ENCODE measurements at regions not wholly inside any gene's neighbourhood (a gene's known extent, or its start where the extent isn't known, plus 50 kb on each side); places are given as distances from the start of the nearest gene placed in this dataset.
"Not testable (repeated sequence)": the region's sequence is repeated elsewhere in the genome, so short reads cannot be mapped to it uniquely, and the experiment has no call there.

DNA sequence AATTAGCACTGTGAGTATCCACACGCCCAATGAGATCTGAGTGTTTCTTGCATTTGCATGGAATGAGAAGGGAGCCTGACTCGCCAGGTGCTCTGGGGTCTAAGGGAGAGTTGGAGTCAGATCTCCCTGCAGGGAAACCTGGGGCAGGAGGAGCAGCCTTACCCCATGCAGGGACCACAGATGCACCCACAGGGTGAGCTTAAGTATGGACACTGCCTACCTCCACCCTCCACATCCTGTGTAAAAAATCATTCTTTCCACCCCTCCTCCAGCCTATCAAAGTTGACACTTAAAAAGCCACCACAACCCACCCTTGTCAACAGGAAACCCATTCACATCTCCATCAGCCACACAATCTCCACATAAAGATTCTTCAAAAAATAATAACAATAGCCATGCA, 67.0 kb upstream of the IGLL5 start:
- H3K9me3 Mint-ChIP-seq, result no peaks in the 10 kb centered on the region
- peak overlapping the region; percentile 74 for H3K27ac Mint-ChIP-seq
- H3K27me3 Mint-ChIP-seq, result no peaks in the 10 kb centered on the region
- H3K4me3 Mint-ChIP-seq, result peak overlapping the region; percentile 49
- peaks cover 93% of the 10 kb centered on the region for H3K4me1 Mint-ChIP-seq (ENCODE audit: low read depth)
- H3K36me3 Mint-ChIP-seq (ENCODE audit: low read depth), result no peaks in the 10 kb centered on the region

DNA sequence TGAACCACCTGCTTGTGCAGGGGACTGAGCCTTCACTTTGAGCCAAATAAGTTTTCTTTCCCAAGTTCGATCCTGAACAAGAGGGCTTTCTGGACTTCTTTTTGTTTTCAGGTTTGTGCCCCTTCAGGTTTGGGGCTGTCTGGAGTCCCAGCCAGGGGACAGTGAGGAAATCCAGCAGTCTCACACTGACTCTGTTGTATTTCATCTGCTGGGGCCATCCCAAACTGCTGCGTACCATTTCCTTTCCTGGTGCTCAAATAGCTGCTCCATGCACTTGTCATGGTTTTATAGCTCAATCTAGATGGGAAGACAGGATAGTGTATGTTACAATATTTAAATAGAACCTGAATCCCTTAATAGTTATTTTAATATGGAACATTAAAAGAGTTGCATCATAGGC, 66.3 kb upstream of the IGLL5 start:
- Mint-ChIP-seq H3K36me3 (ENCODE audit: low read depth) (no peaks in the 10 kb centered on the region), H3K4me1 (ENCODE audit: low read depth) (peaks cover 86% of the 10 kb centered on the region), H3K4me3 (peak overlapping the region; percentile 49), H3K9me3 (no peaks in the 10 kb centered on the region), H3K27ac (peak overlapping the region; percentile 77), H3K27me3 (no peaks in the 10 kb centered on the region)

GRCh38 chr22:22822106-22822505, 65.5 kb upstream of the IGLL5 start:
- Mint-ChIP-seq H3K4me1 (ENCODE audit: low read depth) (peaks cover 78% of the 10 kb centered on the region), H3K27ac (peak overlapping the region; percentile 54), H3K4me3 (no peak overlapping the region), H3K36me3 (ENCODE audit: low read depth) (no peaks in the 10 kb centered on the region), H3K9me3 (no peaks in the 10 kb centered on the region), H3K27me3 (no peaks in the 10 kb centered on the region)

GRCh38 chr22:22822553-22822952, 65.1 kb upstream of the IGLL5 start:
- not testable (repeated sequence) for H3K27me3 Mint-ChIP-seq; H3K4me3 Mint-ChIP-seq; H3K9me3 Mint-ChIP-seq; H3K36me3 Mint-ChIP-seq (ENCODE audit: low read depth)
- Mint-ChIP-seq H3K4me1 (ENCODE audit: low read depth) (peaks cover 75% of the 10 kb centered on the region), H3K27ac (peak overlapping the region; percentile 54)

- Mint-ChIP-seq H3K9me3 (no peaks in the 10 kb centered on the region), H3K27ac (peak overlapping the region; percentile 56), H3K4me1 (ENCODE audit: low read depth) (peaks cover 68% of the 10 kb centered on the region), H3K36me3 (ENCODE audit: low read depth) (no peaks in the 10 kb centered on the region), H3K4me3 (no peak overlapping the region), H3K27me3 (no peaks in the 10 kb centered on the region)
Observed at GRCh38 chr22:22823131-22823810, 64.3 kb upstream of the IGLL5 start.

DNA sequence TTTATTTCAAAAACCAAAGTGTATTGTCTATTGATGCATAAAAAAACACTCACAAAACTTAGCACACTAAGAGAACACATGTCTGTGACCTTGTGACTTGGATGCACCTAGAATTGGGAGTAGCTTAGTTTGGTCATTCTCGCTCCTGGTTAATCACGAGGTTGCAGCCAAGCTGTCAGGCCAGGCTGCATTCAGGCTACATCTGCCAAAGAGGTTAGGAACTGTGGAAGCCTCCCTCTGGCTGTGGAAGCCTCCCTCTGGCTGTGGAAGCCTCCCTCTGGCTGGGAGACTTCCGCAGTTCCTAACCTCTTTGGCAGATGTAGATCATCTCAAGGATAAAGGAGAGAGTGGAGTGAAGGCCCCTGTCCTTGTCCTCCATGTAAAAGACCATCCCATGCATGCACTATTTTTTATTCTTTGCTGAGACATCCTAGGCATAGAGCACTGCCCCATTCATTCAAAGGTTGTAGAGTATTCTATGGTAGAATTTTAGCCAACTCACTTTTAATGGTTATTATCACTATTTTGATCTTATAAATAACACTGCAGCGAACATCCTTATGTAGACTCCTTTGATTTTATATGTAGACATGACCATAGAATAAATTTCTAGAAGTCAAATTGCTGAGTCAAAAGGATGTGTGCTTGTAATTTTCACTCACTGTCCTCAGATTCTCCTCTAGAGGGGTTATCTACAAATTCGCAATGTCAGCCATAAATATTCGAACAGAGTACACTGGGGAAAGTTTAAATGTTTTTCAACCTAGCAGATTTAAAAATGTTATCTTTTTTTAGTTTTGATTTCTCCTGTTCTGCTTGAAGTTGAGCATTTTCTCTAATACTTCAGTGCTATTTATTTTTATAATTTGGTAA, 63.0 kb upstream of the IGLL5 start:
- Mint-ChIP-seq H3K27me3 (no peaks in the 10 kb centered on the region), H3K4me3 (no peak overlapping the region), H3K36me3 (ENCODE audit: low read depth) (no peaks in the 10 kb centered on the region), H3K4me1 (ENCODE audit: low read depth) (peaks cover 55% of the 10 kb centered on the region), H3K9me3 (no peaks in the 10 kb centered on the region), H3K27ac (no peak overlapping the region)

DNA sequence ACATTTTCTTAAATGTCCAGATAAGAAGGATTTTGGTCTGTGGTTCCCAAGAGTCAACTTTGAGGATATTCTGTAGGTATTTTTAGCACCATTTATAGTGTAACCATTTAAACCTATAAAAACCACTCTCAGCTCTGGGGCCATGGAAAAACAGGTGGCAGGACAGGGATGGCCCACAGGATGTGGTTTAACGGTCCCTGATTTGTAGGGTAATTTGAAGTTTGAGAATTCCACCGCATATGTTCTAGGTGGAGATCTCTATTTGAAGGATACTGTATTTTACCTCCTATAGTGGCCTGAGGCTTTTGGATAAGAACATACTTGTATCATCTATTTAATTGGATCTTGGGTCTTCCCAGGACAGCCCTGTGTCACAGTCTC, 62.4 kb upstream of the IGLL5 start:
- no peaks in the 10 kb centered on the region for H3K9me3 Mint-ChIP-seq
- H3K27me3 Mint-ChIP-seq, result no peaks in the 10 kb centered on the region
- no peak overlapping the region for H3K27ac Mint-ChIP-seq
- no peaks in the 10 kb centered on the region for H3K36me3 Mint-ChIP-seq (ENCODE audit: low read depth)
- peaks cover 48% of the 10 kb centered on the region for H3K4me1 Mint-ChIP-seq (ENCODE audit: low read depth)
- no peak overlapping the region for H3K4me3 Mint-ChIP-seq

GRCh38 chr22:22827187-22827939, 60.3 kb upstream of the IGLL5 start:
- peaks cover 9% of the 10 kb centered on the region for H3K9me3 Mint-ChIP-seq
- H3K4me1 Mint-ChIP-seq (ENCODE audit: low read depth), result peaks cover 27% of the 10 kb centered on the region
- H3K4me3 Mint-ChIP-seq, result no peak overlapping the region
- H3K27me3 Mint-ChIP-seq, result no peaks in the 10 kb centered on the region
- H3K27ac Mint-ChIP-seq, result no peak overlapping the region
- no peaks in the 10 kb centered on the region for H3K36me3 Mint-ChIP-seq (ENCODE audit: low read depth)

GRCh38 chr22:22830193-22830592, 57.4 kb upstream of the IGLL5 start:
- Mint-ChIP-seq H3K4me1 (ENCODE audit: low read depth) (peaks cover 4% of the 10 kb centered on the region), H3K9me3 (peaks cover 9% of the 10 kb centered on the region), H3K4me3 (no peak overlapping the region)

DNA sequence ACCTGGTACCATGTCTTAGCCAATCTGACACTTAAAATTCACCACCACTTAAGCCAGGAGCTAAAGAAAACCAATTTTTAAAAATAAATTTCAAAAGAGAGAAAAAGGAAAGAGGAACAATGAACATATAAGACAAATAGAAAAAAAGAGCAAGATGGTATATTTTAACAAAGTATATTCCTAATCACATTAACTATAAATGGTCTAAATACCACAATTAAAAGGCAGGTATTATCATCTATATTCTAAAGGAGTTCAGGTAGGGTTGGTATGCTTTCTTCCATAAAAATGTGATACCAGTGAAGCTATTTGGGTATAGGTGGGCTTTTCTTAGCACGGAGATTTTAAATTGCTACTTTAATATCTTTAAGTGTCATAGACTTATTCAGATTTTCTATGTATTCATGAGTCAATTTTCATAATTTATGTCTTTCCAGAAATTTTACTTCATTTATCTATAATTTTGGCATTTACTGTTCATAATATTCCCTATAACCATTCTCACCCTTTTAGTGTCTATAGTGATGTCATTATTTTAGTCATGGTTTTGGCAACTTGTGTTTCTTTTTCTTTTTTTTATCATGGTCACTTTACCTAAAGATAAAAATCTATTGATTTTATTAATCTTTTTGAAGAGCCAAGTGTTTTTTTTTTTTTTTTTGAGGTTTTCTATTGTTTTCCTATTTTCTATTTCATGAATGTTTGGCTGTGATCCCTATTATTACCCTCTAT, 56.5 kb upstream of the IGLL5 start:
- Mint-ChIP-seq H3K4me3 (no peak overlapping the region), H3K27me3 (no peaks in the 10 kb centered on the region), H3K27ac (no peak overlapping the region), H3K36me3 (ENCODE audit: low read depth) (no peaks in the 10 kb centered on the region), H3K9me3 (peaks cover 9% of the 10 kb centered on the region), H3K4me1 (ENCODE audit: low read depth) (peaks cover 3% of the 10 kb centered on the region)

More at GRCh38 chr22:22830193-22830592, 57.4 kb upstream of the IGLL5 start:
- no peak overlapping the region for H3K27ac Mint-ChIP-seq
- no peaks in the 10 kb centered on the region for H3K27me3 Mint-ChIP-seq
- no peaks in the 10 kb centered on the region for H3K36me3 Mint-ChIP-seq (ENCODE audit: low read depth)

DNA sequence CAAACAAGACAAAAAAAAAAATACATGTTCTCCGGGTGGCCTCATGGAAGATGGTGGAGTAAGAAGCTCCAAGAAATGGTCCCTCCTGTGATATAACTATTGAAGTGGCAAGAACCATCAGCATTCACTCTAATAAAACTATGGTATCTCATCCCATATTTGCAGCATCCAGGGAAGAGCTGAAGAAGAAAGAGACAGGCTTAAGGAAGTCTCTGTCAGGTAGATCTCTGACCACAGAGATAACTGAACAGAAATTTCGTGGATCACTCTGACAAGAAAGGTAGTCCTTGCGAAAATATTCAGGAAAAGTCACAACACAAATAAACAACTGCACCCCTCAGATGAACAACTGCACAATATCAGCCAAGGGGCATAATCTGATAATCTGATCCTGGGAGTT, 54.6 kb upstream of the IGLL5 start:
- H3K27me3 Mint-ChIP-seq, result no peaks in the 10 kb centered on the region
- no peaks in the 10 kb centered on the region for H3K36me3 Mint-ChIP-seq (ENCODE audit: low read depth)
- H3K4me1 Mint-ChIP-seq (ENCODE audit: low read depth), result peaks cover 8% of the 10 kb centered on the region
- no peak overlapping the region for H3K4me3 Mint-ChIP-seq
- H3K9me3 Mint-ChIP-seq, result peaks cover 9% of the 10 kb centered on the region
- H3K27ac Mint-ChIP-seq, result no peak overlapping the region

GRCh38 chr22:22833488-22833887, 54.1 kb upstream of the IGLL5 start:
- Mint-ChIP-seq H3K4me3 (no peak overlapping the region), H3K4me1 (ENCODE audit: low read depth) (peaks cover 12% of the 10 kb centered on the region), H3K27me3 (no peaks in the 10 kb centered on the region), H3K9me3 (peaks cover 9% of the 10 kb centered on the region), H3K27ac (no peak overlapping the region), H3K36me3 (ENCODE audit: low read depth) (no peaks in the 10 kb centered on the region)

GRCh38 chr22:22834204-22834603, 53.4 kb upstream of the IGLL5 start:
- no peak overlapping the region for H3K4me3 Mint-ChIP-seq
- H3K27ac Mint-ChIP-seq, result no peak overlapping the region
- H3K9me3 Mint-ChIP-seq, result peaks cover 9% of the 10 kb centered on the region
- H3K36me3 Mint-ChIP-seq (ENCODE audit: low read depth), result no peaks in the 10 kb centered on the region
- peaks cover 17% of the 10 kb centered on the region for H3K4me1 Mint-ChIP-seq (ENCODE audit: low read depth)
- H3K27me3 Mint-ChIP-seq, result no peaks in the 10 kb centered on the region

DNA sequence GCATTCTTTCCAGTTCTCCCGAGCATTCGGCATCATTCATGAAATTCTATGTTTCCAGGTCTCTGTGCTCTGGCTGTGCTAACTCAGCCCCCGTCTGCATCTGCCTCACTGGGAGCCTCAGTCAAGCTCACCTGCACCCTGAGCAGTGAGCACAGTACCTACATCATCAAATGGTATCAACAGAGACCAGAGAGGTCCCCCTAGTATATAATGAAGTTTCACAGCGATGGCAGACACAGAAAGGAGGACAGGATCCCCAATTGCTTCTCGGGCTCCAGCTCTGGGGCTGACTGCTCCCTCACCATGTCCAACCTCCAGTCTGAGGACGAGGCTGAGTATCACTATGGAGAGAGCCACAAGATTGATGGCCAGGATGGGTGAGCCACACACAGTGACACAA, 52.8 kb upstream of the IGLL5 start:
- peaks cover 9% of the 10 kb centered on the region for H3K9me3 Mint-ChIP-seq
- no peak overlapping the region for H3K4me3 Mint-ChIP-seq
- no peaks in the 10 kb centered on the region for H3K27me3 Mint-ChIP-seq
- peaks cover 17% of the 10 kb centered on the region for H3K4me1 Mint-ChIP-seq (ENCODE audit: low read depth)
- no peak overlapping the region for H3K27ac Mint-ChIP-seq
- H3K36me3 Mint-ChIP-seq (ENCODE audit: low read depth), result no peaks in the 10 kb centered on the region

Measured in stimulated activated naive CD8-positive, alpha-beta T cell treated with anti-CD3 and anti-CD28 coated beads, Interleukin-15, Interleukin-2, amounts not matched to agents 100 ng/mL and 50 ng/mL, for 24 hours (primary cell).